ENCODE measurements at regions not wholly inside any gene's neighbourhood (a gene's known extent, or its start where the extent isn't known, plus 50 kb on each side); places are given as distances from the start of the nearest gene placed in this dataset.

- no peak for TF ChIP-seq CTCF (IDR thresholded peaks at IDR 0.05; ENCODE audit: control insufficient read depth, extremely low read depth, insufficient read depth)
- no peak overlapping the region for H3K4me3 ChIP-seq (ENCODE audit: low read depth, low read length)
- DNase-seq (ENCODE audit: low read depth), result no peak
These were observed 968.7 kb upstream of the SLC10A2 start for GRCh38 chr13:104034891-104035290.

- no peak for TF ChIP-seq CTCF (IDR thresholded peaks at IDR 0.05; ENCODE audit: control insufficient read depth, extremely low read depth, insufficient read depth)
- DNase-seq (ENCODE audit: low read depth), result no peak
- no peak overlapping the region for H3K4me3 ChIP-seq (ENCODE audit: low read depth, low read length)
These were observed 959.1 kb upstream of the SLC10A2 start for GRCh38 chr13:104025303-104025702.

GRCh38 chr13:104024416-104025170, 958.4 kb upstream of the SLC10A2 start:
- DNase-seq (ENCODE audit: low read depth), result peak; percentile 85
- TF ChIP-seq CTCF (IDR thresholded peaks at IDR 0.05; ENCODE audit: control insufficient read depth, extremely low read depth, insufficient read depth), result no peak
- H3K4me3 ChIP-seq (ENCODE audit: low read depth, low read length), result no peak overlapping the region

GRCh38 chr13:104021806-104022397, 955.7 kb upstream of the SLC10A2 start:
- TF ChIP-seq CTCF (IDR thresholded peaks at IDR 0.05; ENCODE audit: control insufficient read depth, extremely low read depth, insufficient read depth), result no peak
- no peak for DNase-seq (ENCODE audit: low read depth)
- no peak overlapping the region for H3K4me3 ChIP-seq (ENCODE audit: low read depth, low read length)

GRCh38 chr13:104017317-104017716, 951.1 kb upstream of the SLC10A2 start:
- H3K4me3 ChIP-seq (ENCODE audit: low read depth, low read length), result no peak overlapping the region
- no peak for TF ChIP-seq CTCF (IDR thresholded peaks at IDR 0.05; ENCODE audit: control insufficient read depth, extremely low read depth, insufficient read depth)
- DNase-seq (ENCODE audit: low read depth), result no peak

GRCh38 chr13:104015646-104016396, 949.6 kb upstream of the SLC10A2 start:
- DNase-seq (ENCODE audit: low read depth), result no peak
- H3K4me3 ChIP-seq (ENCODE audit: low read depth, low read length), result no peak overlapping the region
- TF ChIP-seq CTCF (IDR thresholded peaks at IDR 0.05; ENCODE audit: control insufficient read depth, extremely low read depth, insufficient read depth), result no peak

Measured in LNCaP clone FGC (cell line).